ENCODE measurements at regions not wholly inside any gene's neighbourhood (a gene's known extent, or its start where the extent isn't known, plus 50 kb on each side); places are given as distances from the start of the nearest gene placed in this dataset.

DNA sequence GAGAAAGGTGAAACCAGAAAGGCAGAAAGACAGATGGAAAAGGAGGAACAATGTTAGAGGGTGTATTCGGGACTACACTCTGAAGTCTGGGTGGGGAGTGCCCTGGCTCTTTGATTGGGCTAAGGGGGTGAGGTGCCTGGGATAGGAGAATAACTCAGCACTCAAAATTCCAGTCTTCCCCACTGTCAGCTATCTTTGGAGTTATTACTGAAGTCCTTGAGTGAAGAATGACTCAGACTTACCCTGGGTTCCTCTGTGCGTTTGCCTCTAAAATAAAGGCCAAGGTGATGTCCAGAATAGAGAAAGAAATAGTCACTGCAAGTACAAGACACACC lies 151.8 kb upstream of the SERPINE2 start:
- DNase-seq: no peak
- Mint-ChIP-seq H3K4me3 (no peak overlapping the region), H3K9me3 (peaks cover 7% of the 10 kb centered on the region), H3K4me1 (no peaks in the 10 kb centered on the region), H3K27me3 (peaks cover 5% of the 10 kb centered on the region), H3K36me3 (no peaks in the 10 kb centered on the region), H3K27ac (no peak overlapping the region)
- POLR2A ChIA-PET: no interaction called here
- no peak for ATAC-seq (ENCODE audit: low read depth)

DNA sequence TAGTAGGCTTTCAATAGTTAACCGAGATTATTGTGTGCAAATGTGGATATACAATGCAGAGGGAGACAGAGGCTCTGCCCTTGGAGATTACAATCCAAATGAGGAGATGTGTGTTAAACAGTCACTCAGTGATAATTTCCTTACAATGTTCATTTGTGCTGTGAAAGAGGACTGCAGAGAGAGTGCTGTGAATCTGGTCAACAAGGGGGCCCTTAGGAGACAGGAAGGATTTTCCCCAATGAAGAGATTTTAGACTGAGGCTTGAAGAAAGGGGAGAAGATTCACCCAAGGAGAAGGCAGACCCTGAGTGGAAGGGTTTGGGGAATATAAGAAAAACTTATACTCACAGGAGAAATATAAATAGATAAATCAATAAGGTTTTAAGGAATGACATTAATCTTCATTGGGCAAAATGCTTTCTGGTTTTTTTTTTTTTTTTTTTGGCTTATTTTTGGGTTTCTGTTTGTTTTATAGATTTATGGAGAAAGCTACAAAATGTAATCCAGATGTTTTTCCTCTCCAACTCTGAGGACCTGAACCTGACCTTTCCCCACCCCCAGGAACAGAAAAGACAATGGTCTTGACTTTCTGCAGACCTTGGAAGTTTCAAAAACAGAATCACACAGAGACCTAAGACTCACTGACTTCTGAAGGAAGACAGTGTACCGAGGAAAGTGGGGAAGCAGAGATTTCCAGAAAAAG lies 151.3 kb upstream of the SERPINE2 start:
- DNase-seq (no peak), ATAC-seq (ENCODE audit: low read depth) (no peak)
- Mint-ChIP-seq H3K36me3 (no peaks in the 10 kb centered on the region), H3K4me1 (no peaks in the 10 kb centered on the region), H3K27ac (no peak overlapping the region), H3K4me3 (no peak overlapping the region), H3K9me3 (peaks cover 7% of the 10 kb centered on the region), H3K27me3 (peaks cover 5% of the 10 kb centered on the region)
- POLR2A ChIA-PET: no interaction called here

DNA sequence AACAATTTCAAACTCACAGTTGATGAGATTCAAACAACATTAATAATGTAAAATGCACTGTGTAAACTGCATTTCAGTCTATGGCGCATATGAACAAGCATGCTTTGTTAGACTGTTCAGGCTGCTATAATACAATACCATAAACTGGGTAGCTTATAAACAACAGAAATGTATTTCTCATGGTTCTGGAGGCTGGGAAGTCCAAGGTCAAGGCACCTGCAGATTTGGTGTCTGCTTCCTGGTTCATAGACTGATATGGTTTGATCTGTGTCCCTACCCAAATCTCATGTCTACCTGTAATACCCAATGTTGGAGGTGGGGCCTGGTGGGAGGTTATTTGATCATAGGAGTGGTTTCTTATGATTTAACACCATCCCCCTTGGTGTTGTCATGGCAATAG lies 148.1 kb upstream of the SERPINE2 start:
- POLR2A ChIA-PET: no interaction called here
- no peaks in the 10 kb centered on the region for H3K27me3 Mint-ChIP-seq
- H3K9me3 Mint-ChIP-seq: peaks cover 5% of the 10 kb centered on the region
- no peaks in the 10 kb centered on the region for H3K36me3 Mint-ChIP-seq
- ATAC-seq (ENCODE audit: low read depth) (no peak), DNase-seq (no peak)
- no peak overlapping the region for H3K4me3 Mint-ChIP-seq
- H3K4me1 Mint-ChIP-seq: no peaks in the 10 kb centered on the region
- H3K27ac Mint-ChIP-seq: no peak overlapping the region

DNA sequence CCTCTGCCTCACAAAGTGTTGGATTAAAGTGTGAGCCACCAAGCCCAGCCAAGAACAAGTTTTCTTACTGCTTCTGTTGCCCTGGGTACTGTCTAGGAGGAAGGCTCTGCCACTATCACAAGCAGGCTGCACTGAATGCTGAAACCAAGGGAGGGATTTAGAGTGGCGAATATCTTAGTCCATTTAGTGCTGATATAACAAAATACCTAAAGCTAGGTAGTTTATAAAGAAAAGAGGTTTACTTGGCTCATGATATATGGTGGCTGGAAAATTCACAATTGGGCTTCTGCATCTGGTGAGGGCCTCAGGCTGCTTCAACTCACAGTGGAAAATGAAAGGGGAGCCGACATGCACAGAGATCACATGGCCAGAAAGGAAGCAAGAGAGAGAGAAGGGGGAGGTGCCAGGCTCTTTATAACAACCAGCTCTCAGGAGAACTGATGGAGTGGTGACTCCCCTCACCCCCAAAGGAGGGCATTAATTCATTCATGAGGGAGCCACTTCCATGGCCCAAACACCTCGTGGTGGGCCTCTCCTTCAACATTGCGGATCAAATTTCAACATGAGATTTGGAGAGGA lies 146.0 kb upstream of the SERPINE2 start:
- peaks cover 5% of the 10 kb centered on the region for H3K9me3 Mint-ChIP-seq
- no peak overlapping the region for H3K27ac Mint-ChIP-seq
- H3K27me3 Mint-ChIP-seq: no peaks in the 10 kb centered on the region
- H3K4me3 Mint-ChIP-seq: no peak overlapping the region
- H3K36me3 Mint-ChIP-seq: no peaks in the 10 kb centered on the region
- H3K4me1 Mint-ChIP-seq: no peaks in the 10 kb centered on the region
- POLR2A ChIA-PET: no interaction called here
- ATAC-seq (ENCODE audit: low read depth) (no peak), DNase-seq (no peak)

DNA sequence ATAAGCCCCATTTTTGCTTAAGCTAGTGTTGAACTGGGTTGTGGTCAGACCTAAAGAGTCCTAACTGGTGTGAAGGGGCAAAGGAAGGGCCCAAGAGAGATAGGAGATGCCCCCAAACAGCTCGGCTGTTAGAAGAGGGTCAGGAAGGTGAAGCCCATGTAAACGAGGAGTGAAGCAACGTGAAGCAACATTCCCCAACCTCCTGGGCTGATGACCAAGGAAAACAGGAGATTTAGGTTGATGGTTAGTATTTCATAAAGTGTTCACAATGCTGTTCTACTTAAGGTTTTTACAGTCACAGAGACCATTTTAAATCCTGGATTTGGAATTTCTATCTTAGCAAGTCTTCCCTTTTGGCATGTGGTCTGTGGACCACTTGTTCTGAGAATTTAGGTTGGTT lies 144.0 kb upstream of the SERPINE2 start:
- Mint-ChIP-seq H3K4me3 (no peak overlapping the region), H3K27ac (no peak overlapping the region), H3K4me1 (no peaks in the 10 kb centered on the region), H3K27me3 (no peaks in the 10 kb centered on the region), H3K9me3 (peaks cover 5% of the 10 kb centered on the region), H3K36me3 (no peaks in the 10 kb centered on the region)
- ATAC-seq (ENCODE audit: low read depth) (no peak), DNase-seq (no peak)
- POLR2A ChIA-PET: no interaction called here

DNA sequence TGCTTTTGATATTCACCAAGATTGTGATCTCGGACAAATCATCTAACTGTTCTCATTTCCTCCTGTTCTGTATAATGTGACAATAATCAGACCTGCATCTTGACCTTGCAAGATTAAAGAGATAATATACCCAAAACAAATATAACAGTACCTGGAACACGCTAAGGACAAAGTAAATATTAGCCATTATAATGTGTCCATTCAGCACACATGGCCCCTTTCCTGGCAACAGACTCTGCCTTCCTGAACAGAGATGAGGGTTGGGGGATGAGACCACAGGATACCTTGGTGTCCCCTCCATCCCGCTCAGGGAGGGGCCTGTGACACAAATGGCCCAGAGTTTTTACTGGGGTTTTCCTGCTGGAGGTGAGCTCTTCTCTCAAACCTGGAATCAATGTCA lies 143.4 kb upstream of the SERPINE2 start:
- H3K9me3 Mint-ChIP-seq: peaks cover 4% of the 10 kb centered on the region
- H3K4me1 Mint-ChIP-seq: no peaks in the 10 kb centered on the region
- POLR2A ChIA-PET: no interaction called here
- ATAC-seq (ENCODE audit: low read depth) (no peak), DNase-seq (no peak)
- H3K36me3 Mint-ChIP-seq: no peaks in the 10 kb centered on the region
- no peaks in the 10 kb centered on the region for H3K27me3 Mint-ChIP-seq
- H3K27ac Mint-ChIP-seq: no peak overlapping the region
- no peak overlapping the region for H3K4me3 Mint-ChIP-seq

DNA sequence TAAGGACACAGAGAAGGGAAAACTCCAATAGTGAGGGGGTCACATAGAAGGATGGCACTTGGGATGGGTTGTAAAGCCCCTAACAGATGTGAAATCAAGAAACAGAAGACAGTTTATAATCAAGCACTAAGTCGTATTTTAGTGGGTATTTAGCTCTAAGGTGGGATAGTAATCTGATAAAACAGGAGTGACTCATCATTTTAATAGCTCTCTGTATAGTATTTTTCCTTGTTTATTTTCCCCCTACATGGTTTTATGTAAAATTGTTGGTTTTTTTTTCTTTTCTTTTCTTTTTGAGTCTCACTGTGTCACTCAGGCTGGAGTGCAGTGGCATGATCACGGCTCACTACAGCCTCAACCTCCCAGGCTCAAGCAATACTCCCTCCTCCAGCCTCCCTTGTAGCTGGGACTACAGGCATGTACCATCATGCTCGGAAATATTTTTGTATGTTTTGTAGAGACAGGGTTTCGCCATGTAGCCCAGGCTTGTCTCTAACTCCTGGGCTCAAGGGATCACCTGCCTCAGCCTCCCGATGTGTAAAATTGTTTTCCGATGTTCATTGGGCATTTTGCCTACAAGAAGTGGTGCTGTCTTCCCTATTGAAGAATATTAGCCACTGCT lies 142.6 kb upstream of the SERPINE2 start:
- H3K36me3 Mint-ChIP-seq: no peaks in the 10 kb centered on the region
- POLR2A ChIA-PET: no interaction called here

DNA sequence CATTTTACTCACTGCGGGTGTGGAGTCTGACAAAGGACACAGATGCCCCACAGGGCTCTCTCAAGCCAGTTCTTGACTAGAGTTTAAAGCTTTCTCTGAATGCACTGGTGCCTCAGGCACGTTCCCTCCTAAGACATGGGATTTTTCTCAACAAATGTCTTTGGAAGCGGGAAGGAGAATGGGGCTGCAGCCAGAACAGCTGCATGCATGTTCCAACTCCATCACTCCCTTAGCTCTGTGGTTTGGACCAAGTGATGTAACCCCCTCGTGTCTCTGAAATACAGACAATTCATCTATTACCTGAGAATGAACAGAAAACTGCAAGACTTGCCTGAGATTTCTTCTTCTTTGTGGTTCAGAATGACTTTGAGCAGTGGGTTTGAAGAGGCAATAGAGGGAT lies 141.7 kb upstream of the SERPINE2 start:
- POLR2A ChIA-PET: no interaction called here
- Mint-ChIP-seq H3K9me3 (no peaks in the 10 kb centered on the region), H3K36me3 (no peaks in the 10 kb centered on the region), H3K27me3 (peaks cover 5% of the 10 kb centered on the region), H3K27ac (no peak overlapping the region), H3K4me1 (no peaks in the 10 kb centered on the region), H3K4me3 (no peak overlapping the region)
- ATAC-seq (ENCODE audit: low read depth): no peak
- DNase-seq: no peak

More for the DNA sequence above, 142.6 kb upstream of the SERPINE2 start:
- Mint-ChIP-seq H3K4me1 (no peaks in the 10 kb centered on the region), H3K27me3 (peaks cover under 1% of the 10 kb centered on the region), H3K27ac (no peak overlapping the region), H3K9me3 (peaks cover 4% of the 10 kb centered on the region), H3K4me3 (no peak overlapping the region)
- ATAC-seq (ENCODE audit: low read depth) (no peak), DNase-seq (no peak)

DNA sequence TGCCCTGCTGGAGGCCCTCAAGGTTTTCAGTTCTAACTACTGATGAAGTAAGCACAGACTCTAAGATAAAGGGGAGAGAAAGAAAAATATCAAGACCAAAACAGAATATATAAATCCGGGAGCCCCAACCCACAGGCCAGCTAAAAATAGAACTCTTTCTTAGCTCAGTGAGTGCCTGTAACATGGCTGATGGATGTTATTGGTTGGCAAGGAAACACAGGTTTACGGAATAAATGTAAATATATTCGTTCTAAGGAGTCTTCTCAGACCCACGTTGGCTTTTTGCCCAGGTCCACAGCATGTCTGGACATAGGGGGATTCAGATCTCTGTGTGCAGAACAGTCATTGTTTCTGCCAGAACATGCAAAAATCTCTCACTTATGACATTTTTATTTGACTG lies 139.0 kb upstream of the SERPINE2 start:
- Mint-ChIP-seq H3K4me1 (no peaks in the 10 kb centered on the region), H3K36me3 (no peaks in the 10 kb centered on the region), H3K27ac (no peak overlapping the region), H3K27me3 (peaks cover 5% of the 10 kb centered on the region), H3K9me3 (no peaks in the 10 kb centered on the region), H3K4me3 (no peak overlapping the region)
- DNase-seq (no peak), ATAC-seq (ENCODE audit: low read depth) (no peak)
- POLR2A ChIA-PET: no interaction called here

DNA sequence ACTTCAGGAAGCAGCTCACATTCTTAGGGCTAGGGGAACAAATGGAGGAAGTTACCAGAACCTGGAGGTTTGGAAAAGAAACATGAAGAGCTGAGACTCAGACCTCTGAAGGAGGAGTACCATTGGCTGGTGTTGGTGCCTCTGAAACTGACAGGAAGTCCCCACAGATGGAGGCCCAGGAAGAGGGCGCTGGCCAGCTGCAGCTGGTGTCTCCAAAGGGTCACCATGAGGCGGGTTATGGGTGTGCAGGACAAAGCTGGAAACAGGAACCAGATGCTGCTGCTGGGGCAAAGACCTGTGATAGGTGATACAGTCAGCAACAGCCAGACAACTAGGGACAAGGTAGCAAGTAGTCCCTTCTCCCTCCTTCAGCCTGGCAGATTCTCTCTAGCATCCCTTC lies 136.5 kb upstream of the SERPINE2 start:
- Mint-ChIP-seq H3K9me3 (no peaks in the 10 kb centered on the region), H3K27ac (no peak overlapping the region), H3K4me1 (no peaks in the 10 kb centered on the region), H3K4me3 (no peak overlapping the region), H3K27me3 (peaks cover 9% of the 10 kb centered on the region), H3K36me3 (no peaks in the 10 kb centered on the region)
- ATAC-seq (ENCODE audit: low read depth): no peak
- no peak for DNase-seq
- POLR2A ChIA-PET: no interaction called here

DNA sequence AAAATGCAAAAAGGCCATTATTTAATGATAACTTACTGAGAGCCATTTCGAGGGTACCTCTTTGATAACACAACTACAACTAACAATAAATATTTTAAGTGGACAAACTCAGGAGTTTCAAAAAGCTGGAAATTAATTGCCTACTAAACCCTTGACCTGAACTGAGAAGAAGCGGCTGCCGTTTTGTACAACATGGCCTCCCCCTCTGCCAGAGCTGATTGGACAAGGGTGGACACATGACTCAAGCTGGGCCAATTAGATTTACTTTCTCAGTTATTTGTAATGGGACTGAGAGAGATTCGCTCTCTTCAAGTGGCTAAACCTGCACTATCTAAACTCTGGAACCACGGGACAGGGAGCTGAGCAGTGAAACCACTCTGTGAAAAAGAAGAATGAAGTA lies 135.9 kb upstream of the SERPINE2 start:
- ATAC-seq (ENCODE audit: low read depth) (no peak), DNase-seq (no peak)
- H3K36me3 Mint-ChIP-seq: no peaks in the 10 kb centered on the region
- POLR2A ChIA-PET: no interaction called here
- H3K4me1 Mint-ChIP-seq: no peaks in the 10 kb centered on the region
- peaks cover 9% of the 10 kb centered on the region for H3K27me3 Mint-ChIP-seq
- H3K27ac Mint-ChIP-seq: no peak overlapping the region
- H3K4me3 Mint-ChIP-seq: no peak overlapping the region
- H3K9me3 Mint-ChIP-seq: no peaks in the 10 kb centered on the region

DNA sequence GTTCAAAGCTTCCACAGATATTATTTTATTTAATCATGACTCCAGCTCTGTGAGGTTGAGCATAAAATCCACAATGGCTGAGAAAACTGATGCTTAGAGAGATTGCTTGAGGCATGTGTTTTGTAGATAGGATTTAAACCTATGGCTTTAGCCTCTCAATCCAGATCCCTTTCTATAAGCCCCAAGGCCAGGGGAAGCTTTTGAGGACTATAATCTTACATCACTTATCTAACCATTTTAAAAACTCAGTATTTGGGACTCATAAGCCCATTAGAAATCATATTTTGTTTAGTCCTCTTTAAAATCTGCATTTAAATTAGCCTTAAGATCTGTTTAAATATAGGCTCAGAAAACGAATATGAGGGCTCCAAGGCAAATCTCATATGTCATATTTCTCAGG lies 135.4 kb upstream of the SERPINE2 start:
- Mint-ChIP-seq H3K9me3 (no peaks in the 10 kb centered on the region), H3K27ac (no peak overlapping the region), H3K36me3 (no peaks in the 10 kb centered on the region), H3K4me3 (no peak overlapping the region), H3K27me3 (peaks cover 9% of the 10 kb centered on the region), H3K4me1 (no peaks in the 10 kb centered on the region)
- ATAC-seq (ENCODE audit: low read depth) (no peak), DNase-seq (no peak)
- POLR2A ChIA-PET: no interaction called here

DNA sequence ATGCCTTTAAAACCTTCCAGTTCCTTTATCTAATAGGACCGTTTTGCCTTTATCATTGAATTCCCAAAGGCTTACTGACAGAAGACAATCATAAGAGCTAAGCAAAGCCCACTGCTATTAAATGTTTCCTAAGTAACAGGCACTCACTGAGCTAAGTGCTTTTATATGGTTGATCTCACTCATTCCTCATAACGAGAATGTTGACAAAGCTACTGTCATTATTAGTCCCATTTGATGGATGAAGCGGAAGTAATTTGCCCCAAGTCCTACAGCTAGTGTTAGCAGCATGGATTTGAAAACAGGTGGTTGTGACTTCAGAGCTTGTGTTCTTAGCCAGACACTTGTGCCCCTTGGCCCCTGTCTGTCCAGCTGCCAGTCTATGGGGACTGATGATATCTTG lies 134.8 kb upstream of the SERPINE2 start:
- no peak for ATAC-seq (ENCODE audit: low read depth)
- DNase-seq: no peak
- H3K27ac Mint-ChIP-seq: no peak overlapping the region
- peaks cover 9% of the 10 kb centered on the region for H3K27me3 Mint-ChIP-seq
- H3K4me1 Mint-ChIP-seq: no peaks in the 10 kb centered on the region
- H3K36me3 Mint-ChIP-seq: no peaks in the 10 kb centered on the region
- H3K9me3 Mint-ChIP-seq: no peaks in the 10 kb centered on the region
- H3K4me3 Mint-ChIP-seq: no peak overlapping the region
- POLR2A ChIA-PET: no interaction called here

DNA sequence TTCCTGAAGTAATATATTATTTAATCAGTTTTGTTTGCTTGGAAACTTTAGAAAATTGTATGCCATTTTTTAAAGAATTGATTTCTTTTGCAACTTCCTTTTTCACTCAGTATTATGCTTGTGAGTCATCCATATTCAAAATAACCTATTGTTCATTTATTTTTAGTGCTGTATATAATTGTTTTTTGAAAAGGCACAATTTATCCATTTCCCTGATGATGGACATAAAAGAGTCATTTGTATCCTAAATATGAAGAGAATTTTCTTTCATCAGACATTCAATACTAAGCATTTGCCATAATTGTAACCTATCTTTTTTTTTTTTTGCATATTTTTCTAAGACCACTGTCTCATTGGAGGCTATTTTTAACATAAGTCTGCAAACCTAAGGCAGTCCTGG lies 134.1 kb upstream of the SERPINE2 start:
- H3K27ac Mint-ChIP-seq: no peak overlapping the region
- no peaks in the 10 kb centered on the region for H3K4me1 Mint-ChIP-seq

More for the DNA sequence above, 134.1 kb upstream of the SERPINE2 start:
- Mint-ChIP-seq H3K9me3 (no peaks in the 10 kb centered on the region), H3K27me3 (peaks cover 9% of the 10 kb centered on the region), H3K4me3 (no peak overlapping the region), H3K36me3 (no peaks in the 10 kb centered on the region)
- POLR2A ChIA-PET: no interaction called here
- ATAC-seq (ENCODE audit: low read depth) (no peak), DNase-seq (no peak)

Measured in activated naive CD8-positive, alpha-beta T cell treated with anti-CD3 and anti-CD28 coated beads, Interleukin-2, amount 10 ng/mL, durations not matched to agents 7 days and 5 days (primary cell).